ENCODE measurements at regions not wholly inside any gene's neighbourhood (a gene's known extent, or its start where the extent isn't known, plus 50 kb on each side); places are given as distances from the start of the nearest gene placed in this dataset.

DNA sequence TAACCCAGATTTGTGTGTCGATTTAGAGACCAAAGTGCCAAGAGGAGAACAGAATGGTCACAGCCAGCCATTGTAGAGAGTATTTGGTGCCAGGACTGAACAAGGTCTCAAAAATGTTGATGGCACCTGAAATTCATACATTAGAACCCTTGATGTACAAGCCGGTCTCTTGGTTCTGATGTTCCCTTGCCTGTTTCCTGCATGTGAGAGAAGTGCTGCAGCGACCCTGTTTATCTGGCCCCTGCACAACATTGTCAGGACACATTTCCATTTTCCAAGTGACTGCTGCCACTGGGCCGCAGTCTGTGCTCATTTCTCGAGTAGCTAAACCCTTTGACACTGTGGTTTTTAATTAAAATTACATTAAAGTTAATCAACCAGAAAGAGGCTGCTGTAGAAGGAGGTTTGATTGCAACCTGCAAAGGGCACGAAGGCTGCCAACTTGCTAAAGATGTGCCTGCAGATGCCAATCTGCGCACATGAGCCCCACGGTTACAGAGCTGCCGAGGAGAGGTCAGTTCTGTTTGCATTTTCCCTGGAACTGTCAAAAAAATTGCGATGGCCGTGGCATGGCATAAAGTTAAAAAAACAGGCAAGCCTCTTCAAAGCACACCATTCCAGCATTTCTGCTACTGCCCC lies 136.4 kb upstream of the CMC1 start:
- H3K27me3 Mint-ChIP-seq: no peaks in the 10 kb centered on the region
- no peak overlapping the region for H3K27ac Mint-ChIP-seq
- no peaks in the 10 kb centered on the region for H3K36me3 Mint-ChIP-seq
- H3K4me3 Mint-ChIP-seq: no peak overlapping the region
- peaks cover 0 to 9% (median 2%) of the 10 kb centered on the region in 3 donors for H3K9me3 Mint-ChIP-seq
- H3K4me1 Mint-ChIP-seq: no peaks in the 10 kb centered on the region

DNA sequence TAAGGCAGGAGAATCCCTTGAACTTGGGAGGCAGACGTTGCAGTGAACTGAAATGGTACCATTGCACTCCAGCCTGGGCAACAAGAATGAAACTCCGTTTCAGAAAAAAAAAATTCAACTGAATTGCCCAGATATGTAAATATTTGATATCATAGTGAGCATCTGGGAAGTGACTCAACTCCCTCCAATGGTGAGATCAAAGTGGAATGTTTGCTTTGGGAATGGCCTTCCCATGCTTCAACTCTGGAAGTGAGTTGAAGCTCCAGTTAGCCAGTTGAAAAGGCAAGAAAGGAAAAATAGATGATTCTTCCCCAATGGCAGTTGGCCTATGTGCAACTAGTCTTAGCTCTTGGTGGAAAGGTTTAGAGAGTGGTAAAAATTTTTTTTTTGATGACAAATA lies 131.6 kb upstream of the CMC1 start:
- Mint-ChIP-seq H3K36me3 (no peaks in the 10 kb centered on the region), H3K27me3 (no peaks in the 10 kb centered on the region), H3K4me3 (no peak overlapping the region), H3K9me3 (peaks cover 0 to 5% (median 2%) of the 10 kb centered on the region in 3 donors), H3K4me1 (no peaks in the 10 kb centered on the region), H3K27ac (no peak overlapping the region)

DNA sequence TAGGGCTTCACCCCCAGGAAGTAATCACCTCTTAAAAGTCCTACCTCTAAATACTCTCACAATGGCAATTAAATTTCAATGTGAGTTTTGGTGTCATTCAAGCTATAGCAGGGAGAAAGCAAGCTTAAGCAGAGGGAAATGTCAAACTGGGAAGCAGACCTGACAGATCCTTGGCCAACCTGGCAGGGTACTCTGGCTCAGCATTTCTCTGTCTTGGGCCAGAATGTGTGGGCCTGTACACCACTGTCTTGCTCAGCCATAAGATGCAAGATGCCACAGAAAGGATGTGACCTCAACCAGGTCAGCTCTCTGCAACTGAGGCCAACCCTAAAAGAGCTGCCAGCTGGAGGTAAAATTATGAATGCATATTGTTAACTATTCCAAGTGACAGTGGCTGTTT lies 130.6 kb upstream of the CMC1 start:
- no peak overlapping the region for H3K27ac Mint-ChIP-seq
- H3K9me3 Mint-ChIP-seq: peaks cover 0 to 7% (median 2%) of the 10 kb centered on the region in 3 donors
- H3K4me3 Mint-ChIP-seq: no peak overlapping the region
- no peaks in the 10 kb centered on the region for H3K4me1 Mint-ChIP-seq
- no peaks in the 10 kb centered on the region for H3K36me3 Mint-ChIP-seq
- H3K27me3 Mint-ChIP-seq: no peaks in the 10 kb centered on the region

DNA sequence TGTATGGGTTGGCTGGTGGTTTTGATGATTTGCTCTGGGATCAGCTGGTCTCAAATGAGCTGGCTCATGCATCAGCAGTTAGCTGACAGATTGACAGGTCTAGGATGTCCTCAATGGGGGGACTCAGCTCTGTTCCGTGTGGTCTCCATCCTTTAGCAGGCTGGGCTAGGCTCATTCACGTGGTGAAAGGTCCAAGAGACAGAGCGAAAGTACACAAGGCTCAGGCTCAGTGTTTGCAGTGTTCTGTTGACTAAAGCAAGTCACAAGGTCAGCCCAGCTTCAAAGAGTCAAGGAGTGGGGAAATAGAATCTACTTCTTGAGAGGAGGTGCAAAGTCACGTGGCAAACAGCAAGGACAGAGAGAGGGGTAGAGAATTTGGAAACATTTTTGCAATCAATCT lies 126.5 kb upstream of the CMC1 start:
- Mint-ChIP-seq H3K27ac (no peak overlapping the region), H3K36me3 (no peaks in the 10 kb centered on the region), H3K4me1 (no peaks in the 10 kb centered on the region), H3K27me3 (no peaks in the 10 kb centered on the region), H3K4me3 (no peak overlapping the region), H3K9me3 (peaks cover 0 to 7% (median 2%) of the 10 kb centered on the region in 3 donors)

DNA sequence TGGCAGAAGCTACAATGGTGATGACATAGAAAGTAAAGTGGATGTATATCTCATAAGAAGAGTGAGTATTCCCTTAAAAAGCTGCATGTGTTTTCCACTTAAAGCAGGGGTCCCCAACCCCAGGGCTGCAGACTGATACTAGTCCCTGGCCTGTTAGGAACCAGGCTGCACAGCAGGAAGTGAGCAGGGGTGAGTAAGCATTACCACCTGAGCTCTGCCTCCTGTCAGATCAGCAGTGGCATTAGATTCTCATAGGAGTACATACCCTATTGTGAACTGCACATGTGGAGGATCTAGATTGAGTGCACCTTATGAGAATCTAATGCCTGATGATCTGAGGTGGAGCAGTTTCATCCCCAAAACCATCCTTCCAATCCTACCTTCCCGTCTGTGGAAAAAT lies 126.1 kb upstream of the CMC1 start:
- Mint-ChIP-seq H3K4me1 (no peaks in the 10 kb centered on the region), H3K9me3 (peaks cover 0 to 7% (median 2%) of the 10 kb centered on the region in 3 donors), H3K27ac (peak overlapping the region in 1 of 3 donors; percentile 52), H3K36me3 (no peaks in the 10 kb centered on the region), H3K4me3 (no peak overlapping the region), H3K27me3 (no peaks in the 10 kb centered on the region)

DNA sequence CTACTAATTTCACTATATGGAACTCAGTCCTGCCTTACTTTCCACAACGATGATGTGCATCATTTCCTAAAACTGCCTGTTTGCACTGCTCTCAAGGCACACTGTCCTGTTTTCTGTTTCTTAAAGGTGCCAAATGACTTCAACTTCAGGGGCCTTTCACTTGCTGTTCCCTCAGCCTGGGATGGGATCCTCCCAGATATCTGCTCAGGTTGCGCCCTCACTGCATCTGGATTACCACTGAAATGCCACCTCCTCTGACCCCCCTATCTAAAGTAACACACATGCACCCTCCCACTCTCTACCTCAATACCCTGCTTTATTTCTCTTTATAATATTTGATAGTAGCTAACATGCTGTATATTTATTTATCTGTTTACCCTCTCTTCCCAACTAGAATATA lies 123.8 kb upstream of the CMC1 start:
- H3K27me3 Mint-ChIP-seq: no peaks in the 10 kb centered on the region
- no peak overlapping the region for H3K27ac Mint-ChIP-seq
- H3K4me1 Mint-ChIP-seq: no peaks in the 10 kb centered on the region
- H3K36me3 Mint-ChIP-seq: no peaks in the 10 kb centered on the region
- no peak overlapping the region for H3K4me3 Mint-ChIP-seq
- H3K9me3 Mint-ChIP-seq: peaks cover 0 to 2% (median 0%) of the 10 kb centered on the region in 3 donors

DNA sequence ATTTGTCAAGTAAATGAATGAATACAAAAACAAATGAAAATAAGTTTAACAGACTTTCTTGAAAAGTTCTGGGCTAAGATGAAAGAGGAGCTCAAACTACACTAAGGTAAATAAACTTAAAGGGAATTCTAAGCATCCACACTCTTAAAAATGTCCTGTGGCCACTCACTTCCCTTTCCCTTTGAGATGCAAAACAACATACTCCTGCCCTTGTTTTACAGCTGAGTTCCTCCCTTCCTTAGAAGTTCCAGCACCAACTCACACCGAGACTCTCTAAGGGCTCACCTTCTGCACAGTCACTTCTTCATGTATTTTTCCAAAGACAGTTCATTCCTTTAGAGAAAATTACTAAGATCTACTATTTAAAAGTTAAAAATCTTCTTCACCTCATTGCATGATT lies 123.3 kb upstream of the CMC1 start:
- no peaks in the 10 kb centered on the region for H3K4me1 Mint-ChIP-seq
- peaks cover 0 to 2% (median 0%) of the 10 kb centered on the region in 3 donors for H3K9me3 Mint-ChIP-seq
- H3K27me3 Mint-ChIP-seq: no peaks in the 10 kb centered on the region
- no peaks in the 10 kb centered on the region for H3K36me3 Mint-ChIP-seq
- no peak overlapping the region for H3K4me3 Mint-ChIP-seq
- no peak overlapping the region for H3K27ac Mint-ChIP-seq

DNA sequence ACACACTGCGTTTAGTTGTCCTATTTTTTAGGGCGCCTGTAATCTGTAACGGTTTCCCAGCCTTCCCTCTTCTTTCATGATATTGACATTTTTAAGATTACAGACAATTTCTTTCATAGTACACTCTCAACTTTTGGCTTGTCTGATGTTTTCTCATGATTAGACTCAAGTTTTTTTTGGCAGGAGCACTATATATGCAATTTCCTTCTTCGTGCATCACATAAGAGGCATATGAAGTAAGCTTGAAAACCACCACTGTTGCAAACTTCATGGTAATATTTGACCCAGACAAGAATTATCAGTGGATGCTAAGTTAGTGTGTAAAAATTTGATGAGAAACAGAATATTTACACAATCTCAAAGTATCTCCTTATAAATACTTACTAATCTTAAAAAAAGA lies 119.2 kb upstream of the CMC1 start:
- Mint-ChIP-seq H3K9me3 (no peaks in the 10 kb centered on the region), H3K4me1 (peaks cover 2 to 6% (median 5%) of the 10 kb centered on the region in 3 donors), H3K36me3 (no peaks in the 10 kb centered on the region), H3K27me3 (no peaks in the 10 kb centered on the region), H3K4me3 (no peak overlapping the region), H3K27ac (no peak overlapping the region)

DNA sequence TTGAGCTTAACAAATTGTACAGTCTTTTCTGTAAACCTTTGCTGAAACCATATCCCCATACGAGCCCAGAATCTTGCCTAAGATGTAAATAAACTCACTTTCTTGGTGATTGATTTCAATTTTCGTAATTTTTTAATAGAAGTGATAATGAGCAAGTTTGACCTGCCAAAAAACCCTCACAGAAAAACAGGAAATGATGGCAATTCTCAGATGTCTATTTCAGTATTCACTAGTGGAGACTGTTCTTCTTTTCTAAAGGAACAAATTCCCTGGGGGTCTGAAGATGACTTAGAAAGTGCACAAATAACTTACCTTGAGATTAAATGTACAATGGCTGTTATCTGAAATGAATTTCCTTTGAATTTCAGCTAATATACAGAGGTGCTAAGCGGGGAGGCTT lies 116.5 kb upstream of the CMC1 start:
- Mint-ChIP-seq H3K36me3 (no peaks in the 10 kb centered on the region), H3K27ac (peak overlapping the region in 1 of 3 donors; percentile 52), H3K4me1 (peaks cover 2 to 6% (median 5%) of the 10 kb centered on the region in 3 donors), H3K4me3 (peak overlapping the region in 1 of 4 donors; percentile 32), H3K9me3 (peaks cover 0 to 1% (median 0%) of the 10 kb centered on the region in 3 donors), H3K27me3 (no peaks in the 10 kb centered on the region)

DNA sequence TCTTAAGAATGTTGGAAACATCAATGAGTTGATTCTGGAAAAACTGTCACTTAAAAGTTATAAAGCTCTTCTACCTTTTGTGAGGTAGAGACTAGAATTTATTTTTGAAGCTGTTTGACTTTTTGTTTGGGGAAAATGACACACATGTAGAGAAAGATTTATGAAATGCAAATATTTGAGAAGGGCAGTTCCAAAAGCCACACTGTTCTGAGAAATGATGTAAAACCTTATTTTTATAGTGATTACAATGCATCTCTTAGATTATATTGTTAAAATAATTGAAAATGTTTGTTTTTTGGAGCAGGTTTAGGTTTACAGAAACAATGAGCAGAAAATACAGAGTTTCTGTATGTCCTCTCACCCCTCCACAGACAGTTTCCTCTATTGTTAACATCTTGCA lies 116.1 kb upstream of the CMC1 start:
- Mint-ChIP-seq H3K9me3 (peaks cover 0 to 1% (median 0%) of the 10 kb centered on the region in 3 donors), H3K4me3 (peak overlapping the region in 1 of 4 donors; percentile 32), H3K4me1 (peaks cover 2 to 6% (median 5%) of the 10 kb centered on the region in 3 donors), H3K36me3 (no peaks in the 10 kb centered on the region), H3K27me3 (no peaks in the 10 kb centered on the region), H3K27ac (no peak overlapping the region)

DNA sequence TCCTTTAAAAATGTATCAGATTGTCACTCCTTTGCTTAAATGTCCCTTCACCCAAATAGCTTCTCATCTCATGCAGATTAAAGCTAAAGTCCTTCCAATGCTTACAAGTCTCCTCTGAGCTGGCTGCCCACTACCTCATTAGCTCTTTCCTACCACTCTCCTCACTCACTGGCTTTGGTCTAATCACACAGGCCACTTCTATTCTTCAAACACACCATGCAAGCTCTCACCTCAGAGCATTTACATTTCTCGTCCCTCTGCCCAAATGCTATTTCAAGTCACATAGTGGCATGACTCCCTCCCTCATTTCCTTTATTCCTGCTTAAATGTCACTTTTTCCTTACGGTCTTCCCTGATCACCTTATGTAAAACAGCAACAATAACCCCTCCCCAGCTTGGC lies 110.6 kb upstream of the CMC1 start:
- Mint-ChIP-seq H3K27me3 (no peaks in the 10 kb centered on the region), H3K36me3 (no peaks in the 10 kb centered on the region), H3K4me3 (no peak overlapping the region), H3K27ac (no peak overlapping the region), H3K4me1 (no peaks in the 10 kb centered on the region), H3K9me3 (peaks cover 0 to 1% (median 0%) of the 10 kb centered on the region in 3 donors)

DNA sequence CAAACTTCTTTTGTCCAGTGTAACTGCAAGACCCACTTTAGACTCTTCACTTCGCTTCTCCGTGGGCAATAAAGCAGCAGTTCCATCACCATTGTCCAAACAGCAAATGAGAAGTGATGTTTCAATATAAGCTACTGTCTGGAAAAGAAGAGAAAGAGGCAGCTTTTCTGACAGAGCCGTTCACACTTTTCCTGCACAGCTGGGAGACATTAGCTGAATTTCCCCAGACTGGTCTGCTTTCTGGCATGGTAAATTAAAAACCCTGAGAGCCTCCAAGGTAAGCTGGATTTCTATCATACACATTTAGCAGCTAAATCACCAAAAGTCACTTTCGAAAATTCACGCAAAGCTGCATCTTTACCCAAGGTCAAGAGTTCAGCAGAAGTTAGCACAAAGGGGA lies 108.5 kb upstream of the CMC1 start:
- no peak overlapping the region for H3K27ac Mint-ChIP-seq
- H3K27me3 Mint-ChIP-seq: peaks cover 1% of the 10 kb centered on the region
- no peaks in the 10 kb centered on the region for H3K36me3 Mint-ChIP-seq
- no peak overlapping the region for H3K4me3 Mint-ChIP-seq
- no peaks in the 10 kb centered on the region for H3K9me3 Mint-ChIP-seq
- no peaks in the 10 kb centered on the region for H3K4me1 Mint-ChIP-seq

DNA sequence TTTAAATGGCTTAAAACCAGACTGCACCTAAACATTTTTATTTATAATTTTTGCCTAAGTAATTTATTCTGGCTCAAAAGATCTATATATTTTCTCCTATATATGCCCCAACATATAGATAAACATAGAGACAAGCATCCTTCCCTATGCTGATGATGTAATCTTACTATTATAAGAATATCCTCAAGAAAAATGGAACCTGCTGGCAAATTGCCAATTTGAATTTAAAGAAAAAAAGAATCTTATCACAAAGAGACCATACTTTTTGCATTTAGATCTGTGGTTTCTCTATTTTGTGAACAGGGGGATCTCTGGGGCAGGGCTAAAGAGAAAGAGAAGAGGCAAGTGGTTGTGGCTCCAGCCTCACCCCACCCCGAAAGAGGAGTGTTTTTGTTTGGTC lies 107.2 kb upstream of the CMC1 start:
- H3K9me3 Mint-ChIP-seq: no peaks in the 10 kb centered on the region
- no peak overlapping the region for H3K27ac Mint-ChIP-seq
- peaks cover 3% of the 10 kb centered on the region for H3K27me3 Mint-ChIP-seq
- no peak overlapping the region for H3K4me3 Mint-ChIP-seq
- no peaks in the 10 kb centered on the region for H3K36me3 Mint-ChIP-seq
- no peaks in the 10 kb centered on the region for H3K4me1 Mint-ChIP-seq

DNA sequence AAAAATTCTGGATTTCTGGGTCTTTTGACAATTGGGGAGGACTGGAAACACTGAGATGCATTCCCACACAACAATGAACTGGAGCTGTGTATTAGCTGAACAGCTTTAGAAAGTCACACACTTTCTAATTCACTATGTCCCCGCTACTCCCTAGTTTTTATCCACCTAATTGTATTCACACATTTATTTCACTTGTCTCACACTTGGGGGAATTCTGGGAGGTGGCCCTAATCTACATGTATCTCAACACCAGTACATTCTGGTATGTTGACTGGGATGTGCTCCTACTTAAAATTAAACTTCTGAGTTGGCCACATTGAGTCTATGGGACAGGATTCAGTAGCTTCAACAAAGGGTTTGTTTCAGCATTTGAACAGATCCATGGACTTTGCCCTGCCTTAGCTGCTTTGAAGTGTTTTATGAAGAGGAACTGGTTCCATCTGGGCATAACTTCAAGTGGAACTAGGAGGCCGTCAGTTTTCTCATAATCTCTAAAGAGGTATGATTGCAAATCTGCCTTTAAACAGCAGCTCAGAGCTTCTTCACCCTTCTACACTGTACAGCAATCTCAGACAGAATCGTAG lies 106.5 kb upstream of the CMC1 start:
- peaks cover 3% of the 10 kb centered on the region for H3K27me3 Mint-ChIP-seq
- no peak overlapping the region for H3K4me3 Mint-ChIP-seq
- no peaks in the 10 kb centered on the region for H3K9me3 Mint-ChIP-seq
- H3K4me1 Mint-ChIP-seq: no peaks in the 10 kb centered on the region
- no peaks in the 10 kb centered on the region for H3K36me3 Mint-ChIP-seq
- no peak overlapping the region for H3K27ac Mint-ChIP-seq

DNA sequence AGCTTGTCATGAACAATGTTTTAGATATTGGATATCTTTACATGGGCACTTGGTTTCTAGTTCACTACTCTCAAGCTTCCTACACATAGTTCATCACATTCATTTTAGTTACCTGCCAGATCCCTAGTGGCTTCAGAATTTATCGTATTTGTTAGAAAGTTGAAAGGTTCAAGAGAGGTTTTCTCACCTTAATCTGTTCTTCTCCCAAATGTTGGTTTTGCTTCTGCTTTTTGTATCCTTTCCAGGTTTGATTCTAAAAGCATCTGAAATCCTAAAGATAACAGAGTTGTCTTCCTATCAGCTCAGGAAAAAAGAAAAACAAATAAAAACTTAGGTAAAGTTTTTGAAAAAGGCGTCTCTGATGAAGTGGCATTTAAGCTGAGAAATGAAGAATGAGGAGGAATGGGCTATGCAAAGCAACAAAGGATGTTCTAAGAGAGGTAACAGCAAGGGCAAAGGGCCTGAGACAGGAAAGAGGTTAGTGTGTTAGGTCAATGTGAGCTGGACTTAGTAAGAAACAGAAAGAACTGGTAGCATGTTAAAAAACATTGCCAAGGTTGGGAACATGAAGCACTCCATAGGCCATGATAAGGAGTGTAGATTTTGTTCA lies 104.7 kb upstream of the CMC1 start:
- no peak overlapping the region for H3K27ac Mint-ChIP-seq
- peaks cover 3% of the 10 kb centered on the region for H3K27me3 Mint-ChIP-seq
- H3K4me3 Mint-ChIP-seq: no peak overlapping the region
- H3K36me3 Mint-ChIP-seq: no peaks in the 10 kb centered on the region
- no peaks in the 10 kb centered on the region for H3K9me3 Mint-ChIP-seq
- H3K4me1 Mint-ChIP-seq: no peaks in the 10 kb centered on the region

DNA sequence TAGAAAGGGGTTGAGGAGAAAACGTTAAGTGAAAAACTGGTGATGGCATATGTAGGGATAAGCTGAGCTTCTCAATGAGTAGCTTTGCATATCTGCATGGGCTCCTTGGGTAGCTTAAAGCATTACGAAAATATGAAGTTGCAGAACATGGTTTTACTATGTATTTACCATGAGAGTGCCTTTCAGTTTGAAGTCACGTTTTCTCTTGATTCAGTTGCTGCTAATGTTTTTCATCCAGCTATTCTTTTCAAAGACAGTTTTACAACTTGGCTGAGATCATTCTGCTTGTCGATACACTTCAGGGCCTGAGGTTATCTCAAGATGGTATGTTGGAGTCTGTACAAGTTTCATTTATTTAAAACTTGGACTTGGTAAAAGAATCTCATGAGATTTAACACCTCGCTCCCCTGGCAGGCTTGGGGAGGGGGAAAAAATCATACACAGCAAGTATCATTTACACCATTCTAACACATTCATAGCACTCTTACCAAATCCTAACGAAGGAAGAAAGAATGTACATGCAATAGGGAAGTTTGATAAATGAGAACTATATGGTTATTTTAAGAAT lies 103.3 kb upstream of the CMC1 start:
- no peak overlapping the region for H3K27ac Mint-ChIP-seq
- H3K27me3 Mint-ChIP-seq: peaks cover 3% of the 10 kb centered on the region
- no peak overlapping the region for H3K4me3 Mint-ChIP-seq
- no peaks in the 10 kb centered on the region for H3K4me1 Mint-ChIP-seq
- no peaks in the 10 kb centered on the region for H3K36me3 Mint-ChIP-seq
- H3K9me3 Mint-ChIP-seq: no peaks in the 10 kb centered on the region

Measured in IgD-negative memory B cell (primary cell).